HEK293T (cell line): ENCODE measurements at regions not wholly inside any gene's neighbourhood (a gene's known extent, or its start where the extent isn't known, plus 50 kb on each side); places are given as distances from the start of the nearest gene placed in this dataset.

ENCODE experiments used
- ARNT ChIP-seq: fragments of 450-650 bp; IDR thresholded peaks from 2 replicates; pipeline ENCODE4 v1.6.1; 2017; ENCODE audit warnings: mild to moderate bottlenecking
- BHLHE40 ChIP-seq: fragments of 450-650 bp; IDR thresholded peaks from 2 replicates; pipeline ENCODE4 v1.6.1; 2016; ENCODE audit warnings: mild to moderate bottlenecking, moderate library complexity, borderline replicate concordance
- CTBP1 ChIP-seq: fragments of 450-650 bp; IDR thresholded peaks from 2 replicates; pipeline ENCODE4 v1.6.1; 2016; ENCODE audit warnings: borderline replicate concordance
- ELF4 ChIP-seq: fragments of 450-650 bp; IDR thresholded peaks from 2 replicates; pipeline ENCODE4 v1.6.1; 2017; ENCODE audit warnings: antibody characterized with exemption
- FOXK2 ChIP-seq: fragments of 450-650 bp; IDR thresholded peaks from 2 replicates; pipeline ENCODE4 v1.6.1; 2016; ENCODE audit warnings: mild to moderate bottlenecking
- HDGF ChIP-seq: fragments of 450-650 bp; IDR thresholded peaks from 2 replicates; pipeline ENCODE4 v1.6.1; 2017; ENCODE audit warnings: antibody characterized with exemption, borderline replicate concordance
- L3MBTL2 ChIP-seq: fragments of 450-650 bp; conservative IDR thresholded peaks from 2 replicates; pipeline ENCODE4 v1.6.1; 2016; ENCODE audit warnings: mild to moderate bottlenecking
- LEF1 ChIP-seq: fragments of 450-650 bp; IDR thresholded peaks from 2 replicates; pipeline ENCODE4 v1.6.1; 2017; ENCODE audit warnings: mild to moderate bottlenecking, borderline replicate concordance
- NFRKB ChIP-seq: fragments of 450-650 bp; IDR thresholded peaks from 2 replicates; pipeline ENCODE4 v1.6.1; 2016; ENCODE audit warnings: mild to moderate bottlenecking, moderate library complexity
- SP1 ChIP-seq: fragments of 450-650 bp; IDR thresholded peaks from 2 replicates; pipeline ENCODE4 v1.6.1; 2017
- SUZ12 ChIP-seq: fragments of 450-650 bp; IDR thresholded peaks from 2 replicates; pipeline ENCODE4 v1.6.1; 2016; ENCODE audit warnings: mild to moderate bottlenecking
- TARDBP ChIP-seq: fragments of 450-650 bp; IDR thresholded peaks from 2 replicates; pipeline ENCODE4 v1.6.1; 2016
- ZNF384 ChIP-seq: fragments of 450-650 bp; IDR thresholded peaks from 2 replicates; pipeline ENCODE4 v1.6.1; 2016
- TF ChIP-seq, protein P1 (sequence below): fragments of 450-650 bp; IDR thresholded peaks from 2 replicates; pipeline ENCODE4 v1.6.1; 2016

DNA sequence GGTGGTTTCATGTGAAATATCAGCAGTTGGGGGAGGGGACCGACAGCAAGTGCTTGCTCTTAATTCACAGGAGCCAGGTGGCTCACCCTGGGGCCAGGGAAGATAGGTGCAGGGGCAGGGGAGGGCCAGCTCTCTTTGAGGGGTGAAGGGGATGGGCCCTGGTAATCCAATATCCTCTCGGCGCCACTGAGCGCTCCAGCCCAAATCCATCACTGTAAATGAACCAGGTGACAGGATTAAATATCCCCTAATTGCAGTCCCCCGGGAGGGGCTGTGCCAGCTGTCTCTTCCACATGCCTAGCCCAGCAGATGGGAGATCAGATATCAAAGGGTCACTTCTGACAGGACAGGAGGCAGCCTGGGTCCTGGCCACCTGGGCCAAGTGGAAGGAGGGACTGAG is 531.8 kb upstream of the CADM1 start:
- no peak for TF ChIP-seq SUZ12
- TF ChIP-seq CTBP1, result no peak
- no peak for TF ChIP-seq ELF4
- TF ChIP-seq FOXK2, result no peak
- TF ChIP-seq, protein P1, sequence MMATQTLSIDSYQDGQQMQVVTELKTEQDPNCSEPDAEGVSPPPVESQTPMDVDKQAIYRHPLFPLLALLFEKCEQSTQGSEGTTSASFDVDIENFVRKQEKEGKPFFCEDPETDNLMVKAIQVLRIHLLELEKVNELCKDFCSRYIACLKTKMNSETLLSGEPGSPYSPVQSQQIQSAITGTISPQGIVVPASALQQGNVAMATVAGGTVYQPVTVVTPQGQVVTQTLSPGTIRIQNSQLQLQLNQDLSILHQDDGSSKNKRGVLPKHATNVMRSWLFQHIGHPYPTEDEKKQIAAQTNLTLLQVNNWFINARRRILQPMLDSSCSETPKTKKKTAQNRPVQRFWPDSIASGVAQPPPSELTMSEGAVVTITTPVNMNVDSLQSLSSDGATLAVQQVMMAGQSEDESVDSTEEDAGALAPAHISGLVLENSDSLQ, result no peak
- TF ChIP-seq SP1, result no peak
- TF ChIP-seq ZNF384, result no peak
- no peak for TF ChIP-seq TARDBP
- TF ChIP-seq LEF1, result no peak
- TF ChIP-seq NFRKB, result no peak
- TF ChIP-seq BHLHE40, result no peak
- no peak for TF ChIP-seq HDGF
- no peak for TF ChIP-seq ARNT
- TF ChIP-seq L3MBTL2, result no peak
